ENCODE measurements at regions not wholly inside any gene's neighbourhood (a gene's known extent, or its start where the extent isn't known, plus 50 kb on each side); places are given as distances from the start of the nearest gene placed in this dataset.
A peak's percentile ranks its signal among the peaks of the same experiment; 100 is the strongest.

DNA sequence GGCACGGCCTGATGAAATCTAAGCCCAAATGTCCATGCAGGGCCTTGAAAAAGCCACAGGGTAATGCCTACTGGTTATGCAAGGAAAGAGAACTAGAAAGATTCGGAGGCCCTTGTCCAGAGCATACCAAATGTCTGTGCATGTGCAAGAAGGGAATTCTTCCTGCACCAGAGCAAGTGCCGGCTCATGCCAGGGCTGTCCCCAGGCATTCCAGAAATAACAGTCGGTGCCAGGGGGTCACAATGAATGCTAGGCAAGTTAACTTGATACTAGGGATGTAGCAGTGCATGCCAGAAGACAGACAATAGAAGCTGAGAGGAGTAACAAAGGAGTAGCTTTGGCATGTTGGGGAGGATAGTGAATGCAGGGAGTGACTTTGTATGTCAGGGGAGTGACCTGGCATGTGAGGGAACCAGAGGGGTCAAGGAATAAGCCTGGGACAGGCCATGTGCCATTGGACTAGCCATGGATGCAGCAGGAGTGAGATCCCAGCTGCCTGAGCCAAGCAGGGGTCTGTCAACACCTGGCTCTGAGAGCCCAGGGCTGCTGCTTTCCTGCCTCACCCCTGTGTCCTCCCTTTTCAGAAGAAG lies 119.5 kb upstream of the UNC5B start:
- Histone ChIP-seq H3K27ac (peak overlapping the region in 1 of 10 donors; percentile 44), H3K36me3 (no peaks in the 10 kb centered on the region), H3K4me3 (no peak overlapping the region), H3K27me3 (peaks cover 0 to 9% (median 0%) of the 10 kb centered on the region in 7 donors), H3K4me1 (peaks cover 0 to 10% (median 0%) of the 10 kb centered on the region in 9 donors), H3K9me3 (no peaks in the 10 kb centered on the region)
- TF ChIP-seq CTCF (IDR thresholded peaks at IDR 0.05), result no peak
- WGBS, 2 donors, result 31 to 56% methylated on average over 4 of the region's 4 CpGs
- peak in 4 of 8 donors; percentile 44 to 65 (median 56) for ATAC-seq
- intact Hi-C loops (cut with DNase I), result no loop called here
- no peak for DNase-seq

GRCh38 chr10:71093531-71093930 lies 118.8 kb upstream of the UNC5B start:
- peaks cover 0 to 10% (median 0%) of the 10 kb centered on the region in 9 donors for H3K4me1 ChIP-seq
- TF ChIP-seq CTCF (IDR thresholded peaks at IDR 0.05), result no peak
- no peaks in the 10 kb centered on the region for H3K36me3 ChIP-seq
- H3K9me3 ChIP-seq, result no peaks in the 10 kb centered on the region
- H3K27ac ChIP-seq, result no peak overlapping the region
- WGBS, 2 donors, result 78 to 92% methylated on average over 2 of the region's 2 CpGs
- intact Hi-C loops (cut with DNase I), result no loop called here
- no peak for ATAC-seq
- peaks cover 0 to 15% (median 0%) of the 10 kb centered on the region in 7 donors for H3K27me3 ChIP-seq
- DNase-seq, result no peak
- H3K4me3 ChIP-seq, result no peak overlapping the region

GRCh38 chr10:71094712-71095390 lies 117.5 kb upstream of the UNC5B start:
- Histone ChIP-seq H3K27ac (no peak overlapping the region), H3K27me3 (peaks cover 0 to 16% (median 0%) of the 10 kb centered on the region in 7 donors), H3K9me3 (no peaks in the 10 kb centered on the region), H3K4me3 (no peak overlapping the region), H3K36me3 (no peaks in the 10 kb centered on the region), H3K4me1 (peaks cover 0 to 10% (median 0%) of the 10 kb centered on the region in 9 donors)
- DNase-seq (no peak), ATAC-seq (no peak)
- no peak for TF ChIP-seq CTCF (IDR thresholded peaks at IDR 0.05)
- WGBS, 2 donors, result 76 to 87% methylated on average over 4 of the region's 4 CpGs
- intact Hi-C loops (cut with DNase I), result no loop called here

- intact Hi-C loops (cut with DNase I), result no loop called here
- Histone ChIP-seq H3K27me3 (peaks cover 0 to 24% (median 0%) of the 10 kb centered on the region in 7 donors), H3K4me1 (no peaks in the 10 kb centered on the region), H3K4me3 (no peak overlapping the region), H3K36me3 (no peaks in the 10 kb centered on the region), H3K9me3 (no peaks in the 10 kb centered on the region), H3K27ac (no peak overlapping the region)
- 71 to 74% methylated on average over 1 of the region's 1 CpG for WGBS, 2 donors
- no peak for TF ChIP-seq CTCF (IDR thresholded peaks at IDR 0.05)
- DNase-seq, result no peak
- ATAC-seq, result no peak
Observed at GRCh38 chr10:71099731-71100361, 112.5 kb upstream of the UNC5B start.

Data from heart right ventricle (tissue), 16 donors.